Heart left ventricle (tissue), 16 donors: ENCODE measurements at regions not wholly inside any gene's neighbourhood (a gene's known extent, or its start where the extent isn't known, plus 50 kb on each side); places are given as distances from the start of the nearest gene placed in this dataset.

ENCODE experiments used
- ATAC-seq, 4 donors: fragments of 200-7000 bp; cut with Tn5 transposase; one replicate each; pipeline ENCODE4 v1.9.1; 2020 to 2022; ENCODE audit warnings: moderate library complexity in 4 of 4, mild to moderate bottlenecking in 3 of 4, moderate number of reproducible peaks in 1 of 4
- DNase-seq, 5 donors: peaks; one replicate each; pipeline ENCODE4 v3.0.0-alpha.2; 2020
- H3K27ac ChIP-seq, 12 donors: fragments of 200-600 bp; sonication (generic) in 4 of 12; one replicate each; pipeline versions ENCODE4 v1.5.0 to v1.8.0; 2016 to 2022; ENCODE audit warnings: mild to moderate bottlenecking in 2 of 12
- H3K27me3 ChIP-seq, 9 donors: fragments of 200-600 bp; sonication (generic) in 2 of 9; one replicate each; pipeline versions ENCODE4 v1.5.1 to v1.8.0; 2016 to 2022; ENCODE audit warnings: mild to moderate bottlenecking in 3 of 9
- H3K36me3 ChIP-seq, 9 donors: fragments of 200-600 bp; sonication (generic) in 2 of 9; one replicate each; pipeline versions ENCODE4 v1.5.0 to v1.8.0; 2018 to 2022; ENCODE audit warnings: mild to moderate bottlenecking in 2 of 9
- H3K4me1 ChIP-seq, 12 donors: fragments of 200-600 bp; sonication (generic) in 4 of 12; one replicate each; pipeline versions ENCODE4 v1.5.0 to v1.8.0; 2016 to 2022; ENCODE audit warnings: mild to moderate bottlenecking in 3 of 12
- H3K4me3 ChIP-seq, 12 donors: fragments of 200-600 bp; sonication (generic) in 4 of 12; one replicate each; pipeline versions ENCODE4 v1.5.0 to v1.8.0; 2017 to 2022; ENCODE audit warnings: mild to moderate bottlenecking in 9 of 12, moderate library complexity in 4 of 12
- H3K9me3 ChIP-seq, 12 donors: fragments of 200-600 bp; sonication (generic) in 4 of 12; one replicate each; pipeline versions ENCODE4 v1.5.0 to v1.8.0; 2016 to 2022; ENCODE audit warnings: mild to moderate bottlenecking in 1 of 12
- CTCF ChIP-seq, 12 donors: fragments of 200-600 bp; sonication (generic) in 4 of 12; IDR thresholded peaks; one replicate each; pipeline versions ENCODE4 v1.5.0 to v1.8.0; 2018 to 2022; ENCODE audit warnings: antibody characterized with exemption in 12 of 12, mild to moderate bottlenecking in 5 of 12
- POLR2A ChIP-seq, 2 donors: fragments of 450-650 bp; IDR thresholded peaks; one replicate each; pipeline ENCODE4 v1.6.1; 2017; ENCODE audit warnings: antibody characterized with exemption in 2 of 2, mild to moderate bottlenecking in 2 of 2, moderate library complexity in 2 of 2
- WGBS, 4 donors: extraction: QIAGEN DNeasy Blood & Tissue Kit in 2 of 4; methylation state at CpG; one replicate each; pipeline versions ENCODE4 v1.1.5 to v1.1.7; 2013 to 2018; 5-methylcytosine and 5-hydroxymethylcytosine counted together
- intact Hi-C, 10 donors: fragments of 100-400 bp; cut with DNase I; formaldehyde crosslinking; loops; one replicate each; pipeline versions ENCODE4 v1.11.1 to v1.14.2; 2022
- donor health status: ischemic (EF 13 %, LVEDD 7.1; RV severe dilation, severe dysfunction).
- donor health status: healthy with polysubstance abuse.
- donor health status: DM: no; HTN: yes; CAD: no.
- donor health status: DM: no; HTN: no; CAD: no.
- donor health status: ischemic (EF 25% LVEDD 6.9; RV normal size, moderate dysfunction).
- donor health status: ischemic (EF 25% LVEDD 5.7; RV mildly dilated, moderate dysfunction).
- donor health status: healthy.
- donor health status: DM: yes; HTN: yes; CAD: no.
- donor health status: ischemic (EF 35%, LVEDD 5.7; RV mildly dilated, moderate dysfunction).
- donor health status: nonischemic (EF 11% LVEDD 7.7; RV severe dilation, severe dysfunction).
- donor health status: DM: yes; HTN: yes; CAD: no.
- donor health status: PGD.
- donor health status: ischemic (EF 29% LVEDD 5.4; RV normal size, mild dysfunction).
- donor health status: nonischemic (EF 23%, LVEDD 6.1; RV moderate dilation, normal function).

GRCh38 chr6:9754515-9754914, 660.4 kb downstream of the TFAP2A start:
- no peak for ATAC-seq
- 73 to 82% (median 80%) methylated on average over 5 of the region's 5 CpGs for WGBS, 4 donors
- intact Hi-C loops = no loop called here
- no peak overlapping the region for H3K4me3 ChIP-seq
- no peaks in the 10 kb centered on the region for H3K27me3 ChIP-seq
- no peaks in the 10 kb centered on the region for H3K9me3 ChIP-seq
- no peak for DNase-seq
- H3K27ac ChIP-seq = no peak overlapping the region
- no peaks in the 10 kb centered on the region for H3K36me3 ChIP-seq
- H3K4me1 ChIP-seq = no peaks in the 10 kb centered on the region
- TF ChIP-seq POLR2A (IDR thresholded peaks at IDR 0.05) (no peak), CTCF (IDR thresholded peaks at IDR 0.05) (no peak)

- Histone ChIP-seq H3K36me3 (no peaks in the 10 kb centered on the region), H3K9me3 (peaks cover 0 to 5% (median 0%) of the 10 kb centered on the region in 12 donors), H3K27me3 (no peaks in the 10 kb centered on the region), H3K4me1 (no peaks in the 10 kb centered on the region), H3K4me3 (no peak overlapping the region), H3K27ac (no peak overlapping the region)
- no peak for DNase-seq
- TF ChIP-seq POLR2A (IDR thresholded peaks at IDR 0.05) (no peak), CTCF (IDR thresholded peaks at IDR 0.05) (no peak)
- ATAC-seq = no peak
- intact Hi-C loops = no loop called here
- 82 to 92% (median 87%) methylated on average over 2 of the region's 2 CpGs for WGBS, 4 donors
These were observed 668.9 kb downstream of the TFAP2A start for GRCh38 chr6:9745966-9746365.

GRCh38 chr6:9745476-9745875, 669.4 kb downstream of the TFAP2A start:
- TF ChIP-seq CTCF (IDR thresholded peaks at IDR 0.05) = no peak
- no peak for TF ChIP-seq POLR2A (IDR thresholded peaks at IDR 0.05)
- no peaks in the 10 kb centered on the region for H3K4me1 ChIP-seq
- DNase-seq = no peak
- H3K27me3 ChIP-seq = no peaks in the 10 kb centered on the region
- no peaks in the 10 kb centered on the region for H3K36me3 ChIP-seq
- 49 to 55% (median 54%) methylated on average over 3 of the region's 3 CpGs for WGBS, 4 donors
- no peak for ATAC-seq
- intact Hi-C loops = no loop called here
- H3K4me3 ChIP-seq = no peak overlapping the region
- peaks cover 0 to 5% (median 0%) of the 10 kb centered on the region in 12 donors for H3K9me3 ChIP-seq
- no peak overlapping the region for H3K27ac ChIP-seq

- Histone ChIP-seq H3K4me1 (no peaks in the 10 kb centered on the region), H3K9me3 (peaks cover 0 to 5% (median 0%) of the 10 kb centered on the region in 12 donors), H3K4me3 (no peak overlapping the region), H3K27ac (no peak overlapping the region), H3K27me3 (no peaks in the 10 kb centered on the region), H3K36me3 (no peaks in the 10 kb centered on the region)
- DNase-seq = no peak
- intact Hi-C loops = no loop called here
- no peak for TF ChIP-seq CTCF (IDR thresholded peaks at IDR 0.05)
- no peak for TF ChIP-seq POLR2A (IDR thresholded peaks at IDR 0.05)
- 82 to 93% (median 88%) methylated on average over 3 of the region's 3 CpGs for WGBS, 4 donors
- ATAC-seq = no peak
These were observed 670.8 kb downstream of the TFAP2A start for GRCh38 chr6:9744119-9744518.
